ENCODE measurements at regions not wholly inside any gene's neighbourhood (a gene's known extent, or its start where the extent isn't known, plus 50 kb on each side); places are given as distances from the start of the nearest gene placed in this dataset.

GRCh38 chr22:49153921-49154320, 673.8 kb downstream of the BRD1 start:
- peaks cover 19% of the 10 kb centered on the region for H3K4me1 Mint-ChIP-seq
- H3K4me3 Mint-ChIP-seq, result no peak overlapping the region
- no peaks in the 10 kb centered on the region for H3K27me3 Mint-ChIP-seq (ENCODE audit: low read depth)
- H3K27ac Mint-ChIP-seq (ENCODE audit: unreplicated experiment), result no peak overlapping the region
- no peaks in the 10 kb centered on the region for H3K9me3 Mint-ChIP-seq
- no peak for TF ChIP-seq CTCF (conservative IDR thresholded peaks at IDR 0.05)
- no peak for DNase-seq (ENCODE audit: low read depth, low spot score)
- no peaks in the 10 kb centered on the region for H3K36me3 Mint-ChIP-seq (ENCODE audit: low read depth)

- no peak for DNase-seq (ENCODE audit: low read depth, low spot score)
- Mint-ChIP-seq H3K4me1 (peaks cover 19% of the 10 kb centered on the region), H3K36me3 (ENCODE audit: low read depth) (no peaks in the 10 kb centered on the region)
Observed at GRCh38 chr22:49152939-49153770, 674.5 kb downstream of the BRD1 start.

GRCh38 chr22:49152127-49152938, 675.3 kb downstream of the BRD1 start:
- no peak for TF ChIP-seq CTCF (conservative IDR thresholded peaks at IDR 0.05)
- Mint-ChIP-seq H3K4me3 (no peak overlapping the region), H3K27ac (ENCODE audit: unreplicated experiment) (no peak overlapping the region), H3K4me1 (peaks cover 19% of the 10 kb centered on the region), H3K36me3 (ENCODE audit: low read depth) (no peaks in the 10 kb centered on the region), H3K9me3 (no peaks in the 10 kb centered on the region), H3K27me3 (ENCODE audit: low read depth) (no peaks in the 10 kb centered on the region)
- DNase-seq (ENCODE audit: low read depth, low spot score), result peak; percentile 29

More at GRCh38 chr22:49152939-49153770, 674.5 kb downstream of the BRD1 start:
- Mint-ChIP-seq H3K27ac (ENCODE audit: unreplicated experiment) (no peak overlapping the region), H3K4me3 (no peak overlapping the region), H3K9me3 (no peaks in the 10 kb centered on the region), H3K27me3 (ENCODE audit: low read depth) (no peaks in the 10 kb centered on the region)
- TF ChIP-seq CTCF (conservative IDR thresholded peaks at IDR 0.05), result no peak

GRCh38 chr22:49151256-49152126, 676.2 kb downstream of the BRD1 start:
- Mint-ChIP-seq H3K27me3 (ENCODE audit: low read depth) (no peaks in the 10 kb centered on the region), H3K4me3 (no peak overlapping the region), H3K9me3 (no peaks in the 10 kb centered on the region), H3K27ac (ENCODE audit: unreplicated experiment) (peak overlapping the region; percentile 62), H3K36me3 (ENCODE audit: low read depth) (no peaks in the 10 kb centered on the region), H3K4me1 (peaks cover 19% of the 10 kb centered on the region)
- no peak for DNase-seq (ENCODE audit: low read depth, low spot score)
- TF ChIP-seq CTCF (conservative IDR thresholded peaks at IDR 0.05), result no peak

- H3K27ac Mint-ChIP-seq (ENCODE audit: unreplicated experiment), result no peak overlapping the region
- H3K27me3 Mint-ChIP-seq (ENCODE audit: low read depth), result no peaks in the 10 kb centered on the region
- H3K4me1 Mint-ChIP-seq, result peaks cover 19% of the 10 kb centered on the region
- TF ChIP-seq CTCF (conservative IDR thresholded peaks at IDR 0.05), result no peak
- no peaks in the 10 kb centered on the region for H3K36me3 Mint-ChIP-seq (ENCODE audit: low read depth)
- no peak for DNase-seq (ENCODE audit: low read depth, low spot score)
- peaks cover under 1% of the 10 kb centered on the region for H3K9me3 Mint-ChIP-seq
- no peak overlapping the region for H3K4me3 Mint-ChIP-seq
Observed at GRCh38 chr22:49150801-49151221, 676.9 kb downstream of the BRD1 start.

Data from neural crest cell (in vitro differentiated cells).